EL (cell line): ENCODE measurements at regions not wholly inside any gene's neighbourhood (a gene's known extent, or its start where the extent isn't known, plus 50 kb on each side); places are given as distances from the start of the nearest gene placed in this dataset.
A peak's percentile ranks its signal among the peaks of the same experiment; 100 is the strongest.

Source experiments
- DNase-seq: peaks from one replicate; pipeline ENCODE4 v3.0.0-alpha.2; 2016

DNA sequence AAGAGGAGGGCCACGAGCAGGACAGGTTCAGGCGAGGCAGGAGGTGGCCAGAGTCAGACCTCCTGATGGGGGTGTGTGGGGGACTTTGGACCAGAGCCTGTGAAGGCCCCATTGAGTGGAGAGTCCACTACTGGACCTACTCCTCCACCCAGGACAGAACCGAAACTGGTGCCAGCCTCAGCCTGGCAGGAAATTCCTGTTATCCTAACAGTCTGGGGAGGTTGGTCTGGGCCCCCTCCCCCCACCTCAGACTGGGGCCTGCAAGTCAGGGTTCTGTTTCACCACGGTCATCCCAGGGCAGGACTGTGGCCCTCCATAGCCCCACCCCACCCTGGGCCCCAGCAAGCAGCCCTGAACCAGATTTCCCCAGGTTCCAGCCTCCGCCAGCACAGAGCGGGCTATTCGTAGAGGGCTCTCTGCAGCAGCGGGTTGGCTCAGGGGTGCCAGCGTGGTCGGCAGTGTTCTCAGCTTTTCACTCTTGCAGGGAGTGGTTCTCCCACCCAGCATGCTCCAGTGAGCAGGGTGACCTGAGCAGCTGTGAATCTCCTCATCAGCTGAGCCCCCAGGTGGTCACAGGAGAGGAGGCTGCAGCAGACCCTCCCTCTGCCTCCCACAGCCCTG is 217.3 kb downstream of the TBC1D2B start:
- DNase-seq = no peak

DNA sequence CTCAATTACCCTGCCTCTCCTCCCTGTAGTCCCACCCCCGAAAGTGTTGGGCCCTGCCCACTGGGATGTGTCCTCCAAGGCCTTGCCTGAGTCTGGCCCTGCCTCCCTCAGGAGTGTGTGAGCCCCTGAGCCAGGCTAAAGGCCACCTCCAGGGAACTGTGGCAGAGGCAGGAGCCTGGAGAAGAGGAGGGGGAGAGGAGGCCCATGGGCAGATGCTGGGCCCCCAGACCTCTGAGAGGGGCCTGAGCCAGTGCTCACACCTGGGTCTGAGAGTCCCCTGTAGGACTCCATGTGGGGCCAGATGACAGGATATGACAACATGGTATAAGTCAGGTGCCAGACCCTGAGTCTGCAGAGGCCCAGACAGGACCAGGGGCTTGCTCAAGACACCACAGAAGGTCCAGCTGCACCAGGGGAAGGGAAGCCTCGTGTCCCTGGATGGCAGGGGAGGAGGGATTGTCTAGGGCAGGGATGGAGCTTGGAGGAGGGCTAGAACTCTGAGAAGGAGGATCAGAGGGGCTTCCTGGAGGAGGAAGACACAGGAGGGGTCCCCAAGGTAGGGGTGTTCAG is 217.9 kb downstream of the TBC1D2B start:
- no peak for DNase-seq

DNA sequence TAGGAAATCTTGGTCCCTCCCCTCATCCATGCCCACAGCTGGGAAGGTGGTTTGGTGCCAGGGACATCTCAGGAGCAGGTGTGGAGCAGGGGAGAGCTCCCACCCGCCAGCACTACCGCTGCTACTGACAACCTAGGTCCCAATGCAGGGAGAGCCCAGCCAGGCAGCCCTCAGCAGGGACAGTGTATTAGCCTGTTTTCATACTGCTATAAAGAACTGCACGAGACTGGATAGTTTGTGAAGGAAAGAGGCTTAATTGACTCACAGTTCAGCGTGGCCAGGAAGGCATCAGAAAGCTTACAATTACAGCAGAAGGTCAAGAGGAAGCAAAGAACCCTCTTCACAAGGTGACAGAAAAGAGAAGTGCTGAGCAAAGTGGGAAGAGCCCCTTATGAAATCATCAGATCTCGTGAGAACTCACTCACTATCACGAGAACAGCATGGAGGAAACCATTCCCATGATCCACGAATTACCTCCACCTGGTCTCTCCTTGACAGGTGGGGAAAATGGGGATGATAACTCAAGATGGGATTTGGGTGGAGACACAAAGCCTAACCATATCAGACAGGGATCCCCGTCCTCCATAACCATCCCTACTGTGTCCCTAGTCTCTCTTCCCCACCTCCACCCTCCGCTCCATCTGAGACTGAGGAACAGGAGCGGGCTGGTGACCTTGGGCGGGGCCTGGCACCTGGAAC is 218.6 kb downstream of the TBC1D2B start:
- DNase-seq = no peak

DNA sequence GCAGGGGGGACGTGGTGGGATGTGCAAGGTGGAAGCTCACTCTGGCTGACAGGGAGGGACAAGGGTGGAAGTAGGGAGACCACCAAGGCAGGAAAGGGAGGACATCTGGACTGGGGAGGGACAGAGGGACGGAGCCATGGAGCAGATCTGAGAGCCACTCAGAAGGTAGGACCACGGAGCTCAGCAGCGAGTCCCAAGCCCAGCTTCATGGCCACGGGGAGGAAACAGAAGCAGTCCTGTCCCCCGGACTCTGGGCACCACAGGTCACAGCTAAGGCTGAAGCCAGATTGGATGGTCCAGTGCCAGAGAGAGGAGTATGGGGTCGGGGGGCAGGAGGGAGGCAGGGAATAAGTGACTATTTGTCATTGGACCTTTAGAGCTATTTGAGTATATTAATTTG is 220.1 kb downstream of the TBC1D2B start:
- no peak for DNase-seq

DNA sequence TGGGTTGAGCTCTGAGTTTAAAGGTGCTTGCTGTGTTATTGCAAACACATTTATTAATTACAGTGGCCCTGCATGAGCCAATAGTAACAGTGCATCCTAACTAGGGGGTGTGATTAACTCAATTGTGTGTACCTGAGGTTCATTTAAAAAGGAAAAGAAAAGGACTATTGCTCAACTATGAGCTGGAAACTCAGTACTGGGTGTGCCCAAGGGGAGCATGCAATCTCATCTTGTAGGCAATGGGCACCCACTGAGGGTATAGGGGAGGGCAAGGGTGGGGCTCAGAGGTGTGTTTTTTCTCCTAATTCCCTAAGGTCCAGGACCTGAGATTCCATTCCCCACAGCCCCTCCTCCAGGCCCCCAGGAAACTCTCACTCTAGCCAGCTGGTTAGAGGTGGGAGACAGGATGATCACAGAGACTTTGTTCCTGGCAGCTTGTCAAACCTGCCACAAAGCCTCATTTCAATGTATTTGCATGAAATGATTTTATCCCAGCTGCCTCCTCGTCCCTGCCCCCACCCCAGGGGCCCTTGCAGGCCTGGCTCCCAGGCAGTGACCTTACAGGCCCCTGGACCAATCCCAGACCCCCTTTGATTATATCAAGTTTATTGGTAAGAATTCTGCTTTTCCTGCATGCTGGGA is 220.7 kb downstream of the TBC1D2B start:
- no peak for DNase-seq

DNA sequence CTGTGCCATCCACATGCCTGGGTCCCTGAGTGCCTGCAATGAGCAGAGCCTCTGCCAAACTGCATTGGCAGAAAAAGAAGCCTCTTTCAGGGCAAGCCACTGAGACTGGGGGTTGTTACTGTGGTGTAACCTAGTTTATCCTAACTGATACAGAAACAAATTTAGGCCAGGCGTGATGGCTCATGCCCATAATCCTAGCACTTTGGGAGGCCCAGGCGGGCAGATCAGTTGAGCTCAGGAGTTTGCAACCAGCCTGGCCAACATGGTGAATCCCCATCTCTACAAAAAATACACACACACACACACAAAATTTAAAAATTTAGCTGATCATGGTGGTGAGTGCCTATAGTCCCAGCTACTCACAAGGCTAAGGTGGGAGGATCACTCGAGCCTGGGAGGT is 221.6 kb downstream of the TBC1D2B start:
- DNase-seq = no peak

DNA sequence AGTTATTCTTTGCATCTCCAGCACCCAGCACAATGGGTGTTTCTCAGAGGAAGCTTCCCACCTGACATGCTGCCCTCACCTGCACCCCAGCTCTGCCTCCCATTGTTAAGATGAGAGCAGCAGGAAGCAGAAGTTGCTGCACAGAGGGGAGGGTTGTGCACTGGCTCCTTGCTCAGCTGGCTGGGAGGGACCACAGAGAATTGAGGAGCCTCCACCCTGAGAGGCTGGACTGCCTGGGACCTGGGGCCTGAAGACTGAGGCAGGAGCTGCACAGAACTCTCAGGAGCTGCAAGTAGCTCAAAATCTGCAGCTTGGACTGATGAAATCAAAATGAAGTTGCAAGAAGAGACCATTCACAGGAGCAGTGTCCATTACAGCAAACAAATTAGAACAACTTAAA is 222.3 kb upstream of the LINGO1 start:
- no peak for DNase-seq

DNA sequence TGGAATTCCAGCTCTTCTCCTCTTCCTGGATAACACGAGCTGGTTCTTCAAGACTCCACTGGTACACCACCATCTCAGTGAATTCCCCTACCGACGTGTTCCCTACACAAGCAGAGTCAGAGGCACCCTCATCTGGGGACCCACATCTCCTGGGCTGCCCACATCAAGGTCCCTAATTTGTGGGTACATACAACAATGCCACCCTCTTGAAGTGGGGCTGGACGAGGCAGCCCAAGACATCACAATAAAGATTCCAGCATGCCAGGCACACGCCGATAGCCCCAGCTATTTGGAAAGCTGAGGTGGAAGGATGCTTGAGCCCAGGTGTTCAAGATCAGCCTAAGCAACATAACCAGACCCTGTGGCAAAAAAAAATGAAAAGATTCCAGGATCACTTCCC is 221.2 kb upstream of the LINGO1 start:
- DNase-seq = no peak

DNA sequence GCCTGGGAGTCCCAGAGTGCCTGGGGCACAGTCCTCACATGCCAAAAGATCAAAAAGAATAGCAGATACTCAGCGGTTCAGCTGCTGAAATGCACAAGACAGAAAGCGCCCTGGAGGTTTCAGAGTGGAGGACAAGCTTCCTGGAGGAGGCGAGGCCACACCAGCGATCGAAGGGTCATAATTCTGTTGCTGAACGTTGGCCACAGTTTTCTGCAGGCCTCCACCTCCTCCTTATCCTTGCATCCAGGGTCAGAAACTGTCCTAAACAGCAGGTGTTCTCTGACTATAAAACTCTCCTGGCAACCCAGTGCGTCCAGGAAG is 220.3 kb upstream of the LINGO1 start:
- no peak for DNase-seq

DNA sequence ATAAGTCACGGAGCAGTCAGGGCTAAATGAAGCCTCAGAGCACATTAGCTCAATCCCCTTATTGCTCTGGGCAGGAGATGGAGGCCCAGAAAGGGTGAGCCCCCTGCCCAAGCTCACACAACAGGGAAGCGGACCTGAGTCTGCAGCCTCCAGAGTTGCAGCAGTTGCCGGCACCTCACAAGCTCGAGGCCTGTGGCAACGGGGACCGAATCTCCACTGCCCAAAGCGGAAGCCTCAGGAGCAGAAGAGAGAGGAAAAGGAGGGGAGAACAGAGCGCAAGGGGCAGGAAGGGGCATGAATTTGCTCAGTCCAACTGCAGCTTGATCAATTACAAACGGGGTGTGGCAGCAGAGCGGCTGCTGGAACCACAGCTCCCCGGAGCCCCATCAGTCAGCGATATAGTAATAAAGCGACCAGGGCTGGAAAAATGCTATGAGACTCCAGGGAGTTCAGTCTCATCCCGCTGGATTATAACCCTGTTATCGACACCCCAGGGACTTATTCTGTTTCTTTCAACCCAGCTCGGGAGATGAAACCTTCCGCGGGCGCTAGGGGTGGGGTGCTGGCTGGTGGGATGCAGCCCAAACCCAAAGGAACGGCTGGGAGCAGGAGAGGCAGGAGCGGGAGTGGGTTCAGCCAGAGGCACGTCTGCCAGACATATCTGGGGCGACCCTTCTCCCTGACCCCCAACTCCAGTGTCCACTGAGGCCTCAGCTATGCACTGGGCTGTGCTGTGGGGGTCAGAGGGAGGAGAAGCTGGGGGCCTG is 219.7 kb upstream of the LINGO1 start:
- no peak for DNase-seq

DNA sequence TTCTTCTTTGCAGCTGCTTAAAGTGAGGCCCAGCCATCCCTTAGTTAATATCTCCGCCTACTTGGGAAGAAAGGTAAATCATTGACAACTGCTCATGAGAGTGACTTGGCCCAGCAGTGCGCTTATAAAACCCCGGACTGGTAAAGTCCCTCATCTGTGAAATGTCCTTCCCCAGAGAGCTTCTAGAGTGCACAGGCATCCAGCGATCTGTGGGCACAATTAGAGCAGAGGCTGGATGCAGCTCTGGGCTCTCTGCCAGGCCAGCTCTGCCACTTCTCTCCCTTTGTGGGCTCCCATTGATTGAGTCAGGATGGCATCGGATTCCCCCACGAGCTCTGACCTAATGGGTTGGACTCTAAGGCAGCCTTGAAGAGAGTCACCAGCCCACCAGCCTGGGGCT is 219.0 kb upstream of the LINGO1 start:
- DNase-seq = no peak

DNA sequence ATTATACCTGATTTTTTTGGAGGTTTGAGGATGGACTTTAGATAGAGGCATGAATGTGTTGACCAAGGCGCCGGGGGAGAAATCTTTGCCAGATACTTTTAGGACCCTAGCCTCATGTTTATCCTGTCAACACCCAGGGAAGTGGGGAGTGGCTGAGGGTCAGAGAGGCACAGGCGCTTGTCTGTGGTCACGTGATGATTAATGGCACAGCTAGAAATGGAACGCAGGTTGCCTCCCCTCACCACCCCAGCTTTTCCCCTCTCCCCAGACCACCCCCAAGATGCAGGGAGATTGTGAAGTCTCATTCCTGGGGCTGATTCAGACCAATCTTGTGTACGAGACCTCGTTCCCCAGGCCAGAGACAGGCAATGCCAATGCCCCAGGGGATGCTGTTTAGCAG is 218.4 kb upstream of the LINGO1 start:
- DNase-seq = no peak

DNA sequence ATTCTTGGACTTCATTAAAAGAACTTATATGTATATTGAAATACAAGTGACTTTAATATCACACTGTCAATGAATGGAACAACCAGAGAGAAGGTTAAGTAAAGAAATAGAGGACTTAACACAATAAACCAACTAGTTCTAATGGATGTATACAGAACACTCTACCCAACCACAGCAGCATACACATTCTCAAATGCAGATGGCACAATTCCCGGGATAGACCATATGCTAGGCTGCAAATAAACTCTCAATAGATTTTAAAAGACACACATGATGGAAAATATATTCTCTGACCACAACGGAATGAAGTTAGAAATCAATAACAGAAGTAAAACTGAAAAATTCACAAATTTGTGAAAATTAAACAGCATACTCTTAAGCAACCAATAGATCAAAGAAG is 214.3 kb upstream of the LINGO1 start:
- no peak for DNase-seq

DNA sequence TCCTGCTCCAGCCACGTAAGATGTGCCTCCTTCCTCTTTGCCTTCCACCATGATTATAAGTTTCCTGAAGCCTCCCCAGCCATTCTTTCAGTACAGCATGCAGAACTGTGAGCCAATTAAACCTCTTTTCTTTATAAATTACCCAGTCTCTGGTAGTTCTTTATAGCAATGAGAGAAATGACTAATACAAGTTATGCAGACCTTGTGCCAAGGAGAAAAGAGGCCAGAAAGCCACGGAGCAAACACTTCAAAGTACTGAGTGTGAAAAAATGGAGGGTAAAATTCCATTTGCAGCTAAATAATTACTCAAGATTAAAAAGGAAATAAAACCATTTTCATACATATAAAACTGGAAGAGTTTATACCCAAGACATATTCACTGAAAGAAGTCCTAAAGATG is 213.6 kb upstream of the LINGO1 start:
- DNase-seq = no peak

DNA sequence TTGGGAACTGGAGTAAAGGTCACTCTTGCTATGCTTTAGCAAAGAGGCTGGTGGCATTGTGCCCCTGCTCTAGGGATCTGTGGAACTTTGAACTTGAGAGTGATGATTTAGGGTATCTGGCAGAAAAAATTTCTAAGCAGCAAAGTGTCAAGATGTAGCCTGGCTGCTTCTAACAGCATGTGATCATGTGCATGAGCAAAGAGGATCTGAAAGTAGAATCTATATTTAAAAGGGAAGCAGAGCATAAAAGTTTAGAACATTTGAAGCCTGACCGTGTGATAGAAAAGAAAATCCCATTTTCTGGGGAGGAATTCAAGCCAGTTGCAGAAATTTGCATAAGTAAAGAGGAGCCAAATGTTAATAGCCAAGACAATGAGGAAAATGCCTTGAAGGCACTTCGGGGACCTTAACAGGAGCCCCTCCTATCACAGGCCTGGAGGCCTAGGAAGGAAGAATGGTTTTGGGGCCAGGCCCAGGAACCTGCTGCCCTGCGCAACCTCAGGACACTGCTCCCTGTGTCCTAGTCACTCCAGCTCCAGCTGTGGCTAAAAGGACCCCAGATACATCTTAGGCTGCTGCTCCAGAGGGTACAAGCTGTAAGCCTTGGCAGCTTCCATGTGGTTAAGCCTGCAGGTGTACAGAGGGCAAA is 212.2 kb upstream of the LINGO1 start:
- no peak for DNase-seq

DNA sequence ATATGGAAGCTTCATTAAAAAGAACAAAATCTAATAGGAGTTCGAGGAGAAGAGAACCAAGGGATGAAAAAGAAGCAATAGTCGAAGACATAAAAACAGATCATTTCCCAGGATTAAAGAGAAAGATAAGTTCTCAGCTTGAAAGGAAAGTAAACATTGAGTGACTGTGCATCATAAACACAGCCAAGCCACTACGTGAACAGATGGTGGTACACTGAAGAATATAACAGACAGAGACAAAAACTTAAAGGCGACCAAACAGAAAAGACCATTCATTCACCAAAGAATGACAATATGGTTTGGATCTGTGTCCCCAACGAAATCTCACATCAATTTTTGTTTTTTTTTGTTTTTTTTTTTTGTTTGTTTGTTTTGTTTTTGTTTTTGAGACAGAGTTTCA is 210.8 kb upstream of the LINGO1 start:
- DNase-seq = no peak

DNA sequence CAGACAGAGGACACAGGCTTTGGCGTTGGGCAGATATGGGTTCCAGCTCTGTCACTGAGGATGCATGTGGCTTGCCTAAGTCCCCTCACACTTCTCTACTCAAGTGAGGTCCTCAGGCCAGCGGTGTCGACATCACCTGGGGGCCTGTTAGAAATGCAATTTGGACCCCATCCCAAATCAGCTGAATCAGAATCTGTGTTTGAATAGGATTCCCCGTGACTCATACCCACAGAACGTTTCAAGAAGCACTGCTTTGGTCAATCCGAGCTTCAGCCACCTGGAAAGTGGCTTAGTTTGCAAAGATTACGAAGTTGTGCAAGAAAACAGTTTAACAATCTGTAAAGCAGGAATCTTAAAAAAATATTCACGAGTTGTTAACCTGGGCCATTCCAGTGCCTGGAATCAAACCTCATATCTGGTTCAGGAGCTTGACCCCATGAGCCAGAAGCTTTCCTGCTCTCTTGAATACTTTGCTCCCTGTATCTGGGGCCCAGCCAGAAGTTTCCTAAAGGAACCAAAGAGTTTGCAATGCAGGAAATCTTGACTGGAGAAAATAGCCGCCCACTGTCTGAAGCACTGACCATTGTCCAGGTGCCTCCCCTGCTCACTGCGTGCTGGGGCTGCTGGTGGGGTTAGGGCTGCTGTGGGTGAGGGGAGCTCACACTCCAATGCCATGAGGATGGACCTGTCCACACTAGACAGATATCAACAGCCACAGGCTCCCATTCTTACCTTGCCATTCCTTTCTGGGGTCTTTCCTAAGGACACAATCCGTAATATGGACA is 208.5 kb upstream of the LINGO1 start:
- peak; percentile 62 for DNase-seq

DNA sequence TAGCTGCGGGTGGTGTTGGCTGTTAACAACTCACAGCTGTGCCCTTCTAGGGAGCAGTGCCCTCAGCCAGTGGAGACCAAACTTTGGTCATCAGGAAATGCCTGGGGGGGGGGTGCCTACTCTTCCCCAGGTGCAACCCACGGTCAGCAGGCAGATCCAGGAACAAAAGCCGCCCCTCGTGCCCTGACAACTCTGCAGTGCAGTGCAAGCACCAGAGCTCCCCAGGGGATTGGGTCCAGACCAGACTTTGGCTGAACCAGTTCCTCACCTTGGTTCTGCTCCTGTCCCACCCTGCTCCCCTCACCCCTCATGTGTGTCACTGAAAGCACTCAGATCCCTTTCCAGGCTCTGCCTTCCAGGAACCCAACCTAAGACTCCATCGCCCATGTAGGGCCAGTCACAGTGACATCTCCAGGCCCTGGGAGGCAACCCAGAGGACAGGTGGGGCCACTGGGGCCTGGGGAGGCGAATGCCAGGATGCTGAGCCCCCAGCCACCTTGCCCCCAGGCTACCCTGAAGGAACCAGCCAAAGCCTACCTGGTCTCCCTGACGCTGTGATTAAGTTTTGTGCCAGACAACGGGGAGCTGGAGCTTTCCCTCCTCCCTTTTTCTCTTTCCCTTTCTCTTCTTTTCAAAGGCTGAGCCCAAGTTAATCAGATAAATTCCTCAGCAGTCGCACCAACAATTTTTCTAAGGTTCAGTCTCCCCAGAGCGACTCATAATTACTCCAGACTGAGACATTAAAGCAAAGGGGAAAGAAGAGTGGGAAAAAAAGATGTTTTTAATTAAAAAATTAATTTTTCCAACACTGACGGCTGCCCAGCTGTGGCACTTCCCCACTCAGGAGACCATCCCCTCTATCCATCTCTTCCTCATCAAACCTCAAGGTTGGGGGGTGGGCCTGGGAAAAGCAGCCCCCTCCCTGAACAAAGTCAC is 207.5 kb upstream of the LINGO1 start:
- no peak for DNase-seq

DNA sequence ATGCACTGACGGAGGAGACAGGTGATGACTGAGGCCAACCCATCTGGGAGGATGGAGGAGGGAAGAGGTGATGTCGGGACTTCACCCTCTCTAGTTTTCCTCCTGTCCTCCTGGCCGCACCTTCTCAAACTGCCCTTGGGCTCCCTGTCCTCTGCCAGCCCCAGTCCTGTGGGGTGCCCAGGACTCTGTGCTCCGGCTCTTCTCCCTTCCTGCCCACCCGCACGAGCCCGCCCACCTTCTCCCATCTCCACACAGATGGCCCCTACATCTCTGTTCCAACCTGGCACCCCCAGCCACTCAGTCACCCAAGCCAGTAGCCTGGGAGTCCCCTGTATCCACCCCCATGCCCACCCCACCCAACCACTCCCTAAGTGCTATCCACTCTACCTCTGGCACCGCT is 206.7 kb upstream of the LINGO1 start:
- DNase-seq = no peak

DNA sequence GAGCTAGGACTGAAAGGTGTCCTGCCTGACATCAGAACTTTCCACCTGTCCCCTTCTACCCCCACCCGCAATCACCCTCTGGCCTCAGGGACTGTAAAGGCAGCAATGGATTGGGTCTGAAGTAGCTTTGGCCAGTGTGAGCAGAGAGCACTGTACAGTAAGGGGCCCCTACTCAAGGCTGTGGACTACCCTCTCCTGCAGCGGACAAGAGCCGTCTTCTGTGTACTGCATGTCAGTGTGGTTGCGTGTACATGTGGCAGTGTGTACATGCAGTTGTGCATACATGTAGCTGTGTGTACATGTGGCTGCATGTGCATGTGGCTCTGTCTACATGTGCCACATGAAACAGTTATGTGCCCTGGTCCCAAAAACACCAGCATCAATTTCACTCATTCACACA is 205.9 kb upstream of the LINGO1 start:
- DNase-seq = no peak

DNA sequence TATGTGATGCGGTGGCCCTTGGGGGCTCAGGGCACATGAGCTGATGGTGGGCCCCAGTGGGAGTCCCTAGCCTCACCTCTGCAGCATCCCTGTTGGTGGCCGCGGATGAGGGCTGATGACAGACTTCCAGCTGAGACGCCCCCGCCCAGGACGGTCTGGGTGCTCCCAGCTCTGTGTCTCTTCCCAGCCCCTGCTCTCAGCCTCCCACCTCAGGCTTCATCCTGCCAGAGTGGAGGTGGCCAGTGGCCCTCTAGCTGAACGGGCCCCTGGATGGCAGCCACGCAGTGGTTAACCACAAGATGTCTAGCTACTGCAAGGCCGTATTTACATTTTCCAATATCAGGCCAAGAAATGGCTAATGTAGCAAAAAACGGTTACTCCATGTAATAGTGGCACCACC is 205.3 kb upstream of the LINGO1 start:
- no peak for DNase-seq
